HG03442 (cell line): ENCODE measurements at regions not wholly inside any gene's neighbourhood (a gene's known extent, or its start where the extent isn't known, plus 50 kb on each side); places are given as distances from the start of the nearest gene placed in this dataset.
A peak's percentile ranks its signal among the peaks of the same experiment; 100 is the strongest.

Experiments
- ATAC-seq: cut with Tn5 transposase; IDR thresholded peaks from one replicate; pipeline ENCODE4 v1.9.1; 2021; ENCODE audit warnings: mild to moderate bottlenecking, moderate library complexity; ENCODE audit not compliant: unreplicated experiment

DNA sequence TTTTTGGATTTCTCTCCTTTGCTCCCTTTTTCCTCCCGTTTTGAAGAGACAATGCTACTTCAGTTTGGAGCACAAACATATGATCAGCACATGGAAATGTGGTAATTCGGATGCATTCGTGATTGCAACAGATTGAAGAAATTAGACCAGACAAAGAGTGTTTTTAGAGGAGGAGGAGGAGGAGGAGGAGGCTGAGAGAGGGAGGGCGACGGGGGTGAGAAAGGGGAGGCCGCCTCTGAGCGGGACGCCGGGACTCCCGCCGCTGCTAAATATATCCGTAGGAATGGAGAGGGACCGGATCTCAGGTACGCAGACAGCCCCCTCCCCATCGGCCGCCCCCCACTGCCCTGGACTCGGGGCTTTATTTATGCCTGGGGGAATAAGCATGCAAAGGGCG is 179.3 kb downstream of the SEC14L1 start:
- ATAC-seq: no peak

DNA sequence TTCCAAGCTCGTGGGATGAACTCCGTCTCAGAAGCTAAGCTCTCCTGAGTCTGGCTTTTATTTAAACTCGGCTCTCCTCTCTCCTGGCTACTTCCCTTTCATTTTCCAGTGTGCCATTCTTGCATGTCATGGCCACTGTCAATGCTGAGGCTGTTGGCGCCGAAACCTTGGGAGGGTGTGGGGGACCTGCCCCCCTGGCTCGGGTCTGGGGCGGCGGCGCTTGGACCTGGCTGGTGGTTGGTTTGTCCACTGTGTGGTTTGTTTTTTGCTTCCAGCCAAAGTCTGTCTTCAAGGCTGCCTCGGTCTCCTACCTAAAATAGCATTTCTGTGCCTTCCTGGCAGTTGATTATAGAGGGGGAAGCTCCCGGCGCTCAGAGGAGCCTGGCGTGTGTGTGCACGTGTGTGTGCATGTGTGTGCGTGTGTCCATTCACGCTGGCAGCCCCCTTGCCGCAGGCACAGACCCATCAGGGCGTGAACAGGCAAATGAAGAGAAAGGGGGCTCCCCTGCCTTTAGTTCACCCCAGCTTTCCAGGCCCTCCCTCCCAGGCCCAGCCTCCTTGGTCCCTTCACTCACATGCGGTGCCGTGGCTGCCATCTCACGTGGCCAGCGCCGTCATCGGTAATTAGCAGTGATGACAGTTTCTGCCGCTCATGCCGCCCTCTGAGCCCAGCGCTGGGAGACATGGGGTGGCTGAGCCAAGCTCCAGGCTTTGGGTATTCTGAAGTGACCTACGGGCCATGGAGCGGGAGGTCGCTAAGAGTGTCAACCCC is 179.9 kb downstream of the SEC14L1 start:
- peak; percentile 21 for ATAC-seq

GRCh38 chr17:77321649-77322513 is 181.1 kb downstream of the SEC14L1 start:
- ATAC-seq: no peak

DNA sequence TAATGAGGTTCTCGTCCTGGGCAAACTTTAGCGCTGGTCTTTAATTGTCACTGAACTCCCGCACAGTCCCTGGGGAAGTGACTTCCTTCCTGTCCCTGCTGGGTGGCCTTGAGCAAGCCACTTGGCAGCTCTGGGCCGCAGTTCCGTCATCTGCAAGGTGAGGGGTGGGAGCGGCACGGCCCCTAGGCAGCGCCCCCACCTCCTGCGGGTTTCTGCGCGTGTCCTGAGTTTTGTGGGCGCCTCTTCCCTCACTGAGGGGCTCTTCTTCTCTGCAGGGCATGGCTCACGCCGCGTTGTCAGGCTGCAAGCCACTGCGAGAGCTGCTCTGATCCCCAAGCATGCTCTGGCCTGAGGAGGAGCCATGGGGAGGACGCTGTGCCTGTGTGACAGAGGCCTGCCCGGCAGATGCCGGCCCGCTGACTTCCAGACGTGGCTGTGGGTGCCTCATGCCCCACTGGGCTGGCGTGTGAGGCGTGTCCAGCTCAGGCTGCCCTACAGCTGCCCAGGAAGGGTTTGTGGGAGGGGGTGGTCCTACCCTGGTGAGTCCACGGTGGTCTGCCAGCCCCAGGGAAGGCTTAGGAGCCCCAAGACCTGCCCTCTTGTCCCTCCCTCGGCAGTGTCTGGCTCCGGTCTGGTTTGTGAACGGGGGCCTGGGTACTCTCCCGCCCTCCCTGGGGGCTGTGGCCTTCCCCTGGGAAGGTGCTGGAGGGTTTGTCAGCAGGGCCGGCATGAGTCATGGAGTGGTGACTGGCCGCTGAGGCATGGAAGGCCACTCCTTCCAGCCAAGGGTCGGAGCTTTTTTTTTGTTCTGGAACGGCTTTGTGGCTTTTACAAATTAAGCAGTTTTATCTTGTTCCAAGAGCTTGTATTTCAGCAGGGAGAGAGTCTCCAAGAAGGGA is 182.0 kb downstream of the SEC14L1 start:
- ATAC-seq: no peak

DNA sequence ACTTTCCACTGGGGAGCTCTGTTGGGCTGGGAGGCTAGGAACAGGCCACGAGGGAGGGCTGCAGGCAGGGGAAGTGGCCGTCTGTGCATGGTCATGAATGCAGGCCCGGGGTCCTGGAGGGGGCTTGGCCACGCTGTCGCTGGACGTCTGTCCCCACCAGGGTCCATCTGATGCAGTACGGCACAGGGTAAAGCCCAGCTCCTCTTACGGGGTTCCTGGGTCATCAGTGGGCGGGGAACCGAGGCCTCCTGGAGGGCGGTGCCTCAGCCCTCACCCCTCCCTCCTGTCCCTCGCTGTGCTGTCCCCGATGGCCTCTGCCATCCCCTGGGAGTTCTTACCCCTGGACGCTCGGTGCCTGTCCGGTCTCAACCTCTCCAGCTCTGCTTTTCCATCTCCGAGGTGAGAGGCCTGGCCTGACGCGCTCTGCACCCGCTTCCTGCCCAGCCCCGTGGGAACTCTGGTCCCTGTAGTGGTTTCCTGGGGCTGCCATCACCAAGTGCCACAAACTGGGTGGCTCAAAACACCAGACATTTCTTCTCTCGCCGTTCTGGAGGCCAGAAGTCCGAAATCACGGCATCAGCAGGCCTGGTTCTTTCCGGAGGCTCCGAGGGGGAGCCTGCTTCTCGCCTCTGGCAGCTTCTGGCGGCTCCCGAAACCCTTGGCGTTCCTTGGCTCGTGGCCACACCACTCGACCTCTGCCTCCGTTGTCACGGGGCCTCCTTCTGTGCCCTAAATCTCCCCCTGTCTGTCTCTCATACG is 182.8 kb downstream of the SEC14L1 start:
- no peak for ATAC-seq

DNA sequence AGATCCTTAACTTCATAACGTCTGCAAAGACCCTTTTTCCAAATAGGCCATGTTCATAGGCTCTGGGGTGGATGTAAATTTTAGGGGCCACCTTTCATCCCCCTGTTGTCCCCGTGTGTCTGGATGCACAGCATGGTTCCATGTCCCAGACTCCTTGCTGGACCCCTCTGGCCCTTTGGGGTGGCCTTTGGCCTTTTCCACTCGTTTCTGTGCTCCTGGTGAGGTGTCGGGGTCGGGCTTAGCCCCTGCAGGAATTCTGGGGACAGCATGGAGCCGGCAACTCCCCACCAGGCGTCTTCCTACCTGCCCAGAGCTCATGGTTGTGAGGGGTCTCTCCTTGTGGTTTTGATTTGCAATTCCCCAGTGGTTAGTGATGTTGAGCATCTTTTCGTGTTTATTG is 183.5 kb downstream of the SEC14L1 start:
- no peak for ATAC-seq

- ATAC-seq: peak; percentile 14
Measured at GRCh38 chr17:77325577-77326075, 184.9 kb downstream of the SEC14L1 start.

- no peak for ATAC-seq
Measured at GRCh38 chr17:77326076-77326591, 185.4 kb downstream of the SEC14L1 start.

DNA sequence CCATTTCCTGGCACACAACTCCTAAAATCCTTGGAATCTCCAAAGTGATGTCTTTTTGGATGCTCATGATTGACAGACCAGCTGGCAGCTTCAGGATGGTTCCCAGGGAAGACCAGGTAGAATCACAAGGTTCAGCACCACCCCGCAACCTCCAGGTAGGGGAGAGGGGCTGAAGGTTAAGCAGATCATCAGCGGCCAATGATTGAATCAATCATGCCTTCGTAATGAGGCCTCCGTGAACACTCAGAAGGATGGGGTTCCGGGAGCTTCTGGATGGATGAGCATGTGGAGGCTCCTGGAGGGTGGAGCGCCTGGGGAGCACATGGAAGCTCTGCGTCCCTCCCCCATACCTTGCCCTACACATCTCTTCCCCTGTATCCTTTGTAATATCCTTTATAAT is 185.9 kb downstream of the SEC14L1 start:
- no peak for ATAC-seq

GRCh38 chr17:77327181-77327565 is 186.4 kb downstream of the SEC14L1 start:
- no peak for ATAC-seq

DNA sequence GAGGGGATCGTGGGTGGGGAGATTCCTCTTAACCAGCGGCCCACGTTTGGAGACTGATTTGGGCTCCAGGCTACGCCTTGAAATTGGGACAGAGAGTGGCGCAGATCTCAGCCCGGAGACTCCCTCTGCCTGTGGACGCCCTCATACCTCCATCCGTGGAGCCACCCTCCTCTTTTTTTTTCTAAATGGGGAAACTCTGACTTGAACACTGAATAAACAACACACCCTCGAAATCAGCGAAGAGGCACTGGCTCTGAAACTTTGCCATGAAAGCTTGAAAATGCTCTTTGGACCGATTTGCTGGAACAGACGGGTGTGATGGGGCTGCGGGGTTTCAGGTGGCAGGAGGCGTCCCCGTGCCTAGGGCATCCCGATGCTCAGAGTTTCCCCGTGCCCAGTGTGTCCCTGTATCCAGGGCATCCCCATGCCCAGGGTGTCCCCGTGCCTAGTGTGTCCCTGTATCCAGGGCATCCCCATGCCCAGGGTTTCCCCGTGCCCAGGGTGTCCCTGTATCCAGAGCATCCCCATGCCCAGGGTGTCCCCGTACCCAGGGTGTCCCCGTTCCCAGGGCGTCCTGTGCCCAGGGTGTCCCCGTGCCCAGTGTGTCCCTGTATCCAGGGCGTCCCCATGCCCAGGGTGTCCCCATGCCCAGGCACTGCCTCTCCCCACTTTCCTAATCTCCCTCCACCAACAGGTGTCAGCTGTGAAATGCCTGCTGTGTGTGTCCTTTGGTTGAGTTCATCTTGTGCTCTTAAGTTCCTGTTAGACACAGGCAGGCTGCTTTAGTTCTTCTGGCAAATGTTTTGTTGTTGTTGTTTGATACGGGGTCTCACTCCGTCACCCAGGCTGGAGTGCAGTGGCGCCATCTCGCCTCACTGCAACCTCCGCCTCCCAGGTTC is 187.0 kb downstream of the SEC14L1 start:
- ATAC-seq: no peak

- no peak for ATAC-seq
Measured at GRCh38 chr17:77328823-77329740, 188.3 kb downstream of the SEC14L1 start.

DNA sequence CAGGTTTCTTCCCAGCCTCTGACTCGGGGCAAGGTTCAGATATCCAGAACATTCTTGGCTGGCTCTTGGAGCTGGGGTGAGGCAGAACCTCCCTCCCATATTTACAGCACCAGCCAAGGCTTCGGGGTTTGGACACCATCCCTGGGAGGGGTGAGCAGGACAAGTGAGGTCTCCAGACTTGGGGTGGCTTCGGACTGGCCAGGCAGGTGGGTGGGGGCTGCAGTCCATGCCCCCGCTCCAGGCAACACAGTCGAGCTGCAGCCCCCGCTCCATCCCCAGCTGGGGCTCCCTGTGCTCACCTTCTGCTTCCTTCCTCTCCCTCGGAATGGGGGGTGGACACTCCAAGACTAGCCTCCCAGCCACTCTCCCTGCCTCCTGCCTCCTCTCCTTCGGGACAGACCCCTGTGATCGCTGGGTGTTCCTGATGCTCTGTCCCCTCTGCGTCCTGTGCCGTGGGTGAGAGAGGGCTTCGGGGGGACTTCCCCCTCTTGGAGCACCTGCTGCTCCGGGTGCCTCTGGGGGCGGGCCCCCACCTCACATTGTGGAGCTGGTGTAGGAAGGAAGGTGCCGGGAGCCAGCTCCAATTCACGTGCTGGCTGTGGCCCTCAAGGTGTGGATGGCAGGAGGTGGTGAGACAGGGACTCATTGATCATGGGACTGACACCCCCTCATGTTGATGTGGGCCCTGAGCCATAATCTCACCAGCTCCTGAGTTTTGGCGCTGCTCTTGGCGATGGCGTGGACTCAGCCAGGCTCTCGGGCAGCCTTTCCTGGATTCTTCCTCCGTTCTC is 189.2 kb downstream of the SEC14L1 start:
- ATAC-seq: no peak

DNA sequence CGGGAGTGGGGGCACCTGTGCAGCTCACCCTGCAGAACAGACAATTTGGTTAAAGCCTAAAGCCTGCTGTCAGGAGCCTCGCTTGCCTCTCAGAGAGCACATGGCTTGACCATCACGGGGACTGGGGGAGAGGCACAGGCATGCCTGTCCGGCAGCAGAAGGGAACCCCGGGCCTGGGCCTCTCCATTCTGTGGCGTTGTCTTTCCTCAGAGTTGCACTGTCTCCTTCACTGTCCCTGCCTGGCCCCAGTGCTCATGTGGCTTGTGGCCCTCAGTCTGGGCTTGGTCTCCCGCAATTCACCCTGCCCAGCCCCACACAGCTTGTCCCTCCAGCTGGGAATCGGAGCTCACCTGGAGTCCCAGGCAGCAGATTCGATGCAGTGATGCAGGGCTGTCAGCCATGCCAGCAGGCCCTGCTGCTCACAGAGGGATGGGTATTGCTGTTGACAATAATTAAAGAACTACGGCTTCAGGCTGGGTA is 189.9 kb downstream of the SEC14L1 start:
- ATAC-seq: no peak

GRCh38 chr17:77331301-77331864 is 190.6 kb downstream of the SEC14L1 start:
- ATAC-seq: peak; percentile 73
